Fibroblast of lung (primary cell): ENCODE measurements at regions not wholly inside any gene's neighbourhood (a gene's known extent, or its start where the extent isn't known, plus 50 kb on each side); places are given as distances from the start of the nearest gene placed in this dataset.

Experiments
- DNase-seq, 2 donors: peaks; one replicate each; pipeline versions ENCODE4 v3.0.0 to v3.0.0-alpha.2; 2010; ENCODE audit warnings: low read depth in 2 of 2
- H2AFZ ChIP-seq: 2 replicates; pipeline ENCODE4 v1.5.1; 2012; ENCODE audit warnings: low read length, control low read depth, inconsistent platforms
- H3K27ac ChIP-seq: 2 replicates; pipeline ENCODE4 v1.5.1; 2011; ENCODE audit warnings: low read length, control low read depth; ENCODE audit not compliant: insufficient read depth
- H3K27me3 ChIP-seq: 2 replicates; pipeline ENCODE4 v1.5.1; 2011; ENCODE audit warnings: mild to moderate bottlenecking, low read length; ENCODE audit not compliant: control insufficient read depth, insufficient read depth
- H3K36me3 ChIP-seq: 2 replicates; pipeline ENCODE4 v1.5.1; 2011; ENCODE audit warnings: low read length; ENCODE audit not compliant: control insufficient read depth, insufficient read depth
- H3K4me1 ChIP-seq: 2 replicates; pipeline ENCODE4 v1.5.1; 2011; ENCODE audit warnings: low read length; ENCODE audit not compliant: control insufficient read depth, insufficient read depth; ENCODE audit errors: extremely low read depth
- H3K4me2 ChIP-seq: 2 replicates; pipeline ENCODE4 v1.5.1; 2011; ENCODE audit warnings: low read length, control low read depth; ENCODE audit not compliant: insufficient read depth; ENCODE audit errors: extremely low read depth
- H3K4me3 ChIP-seq, 4 experiments: fragments of 200-600 bp in 1 of 4; sonication (generic) in 1 of 4; replicated peaks in 1 of 4; 2 replicates each; pipeline ENCODE4 v1.5.1; 2011 to 2016; ENCODE audit warnings: low read length in 4 of 4, low read depth in 3 of 4, mild to moderate bottlenecking in 3 of 4, control low read depth in 2 of 4, inconsistent platforms in 1 of 4, mixed read lengths in 1 of 4; ENCODE audit not compliant: insufficient read depth in 1 of 4; ENCODE audit errors: control extremely low read depth in 1 of 4
- H3K79me2 ChIP-seq: 2 replicates; pipeline ENCODE4 v1.5.1; 2012; ENCODE audit warnings: mild to moderate bottlenecking, low read length, inconsistent platforms; ENCODE audit not compliant: control insufficient read depth, insufficient read depth
- H3K9ac ChIP-seq: 2 replicates; pipeline ENCODE4 v1.5.1; 2011; ENCODE audit warnings: mild to moderate bottlenecking, low read length, control low read depth; ENCODE audit not compliant: insufficient read depth
- H3K9me3 ChIP-seq: 2 replicates; pipeline ENCODE4 v1.5.1; 2012; ENCODE audit warnings: low read depth, low read length; ENCODE audit not compliant: control insufficient read depth, insufficient read depth
- H4K20me1 ChIP-seq: 2 replicates; pipeline ENCODE4 v1.5.1; 2011; ENCODE audit warnings: low read length; ENCODE audit not compliant: control insufficient read depth, insufficient read depth; ENCODE audit errors: extremely low read depth
- EZH2 ChIP-seq: IDR thresholded peaks from 2 replicates; pipeline ENCODE4 v1.5.1; 2012; ENCODE audit warnings: low read length, control low read depth, mild to moderate bottlenecking; ENCODE audit errors: missing control alignments
- TF ChIP-seq, protein P1 (sequence below), 2 donors: IDR thresholded peaks in 1 of 2; conservative IDR thresholded peaks in 1 of 2; 1 replicate in 1 of 2; 2 replicates in 1 of 2; pipeline ENCODE4 v1.5.1; 2011 to 2012; ENCODE audit warnings: low read length in 2 of 2, control low read depth in 1 of 2, inconsistent platforms in 1 of 2, low read depth in 1 of 2, mild to moderate bottlenecking in 1 of 2

DNA sequence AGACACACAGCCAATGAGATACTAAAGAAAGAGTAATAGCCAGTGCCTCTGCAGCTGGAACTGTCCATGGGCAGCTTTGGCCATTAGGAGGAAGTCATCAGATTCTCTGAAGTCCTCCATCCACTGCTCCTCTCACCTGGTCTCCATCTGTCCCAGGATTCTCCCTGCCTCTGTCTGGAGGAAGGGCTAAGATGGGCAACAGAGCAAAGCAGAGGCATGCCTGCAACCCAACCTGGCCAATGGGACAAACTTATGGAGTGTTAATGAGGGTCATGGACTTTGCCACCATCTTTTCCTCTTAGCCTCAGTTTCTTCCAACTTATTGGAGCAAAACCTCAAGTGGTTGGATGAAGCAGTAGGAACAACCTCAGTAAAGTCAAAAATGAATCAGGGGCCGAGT, 91.5 kb upstream of the SIX3 start:
- H3K9ac ChIP-seq, result no peak overlapping the region
- peaks cover 13% of the 10 kb centered on the region for H3K27me3 ChIP-seq
- no peaks in the 10 kb centered on the region for H3K79me2 ChIP-seq
- H4K20me1 ChIP-seq, result no peaks in the 10 kb centered on the region
- DNase-seq, result no peak
- no peak overlapping the region for H3K4me2 ChIP-seq
- H3K27ac ChIP-seq, result no peak overlapping the region
- H3K36me3 ChIP-seq, result no peaks in the 10 kb centered on the region
- TF ChIP-seq, protein P1, sequence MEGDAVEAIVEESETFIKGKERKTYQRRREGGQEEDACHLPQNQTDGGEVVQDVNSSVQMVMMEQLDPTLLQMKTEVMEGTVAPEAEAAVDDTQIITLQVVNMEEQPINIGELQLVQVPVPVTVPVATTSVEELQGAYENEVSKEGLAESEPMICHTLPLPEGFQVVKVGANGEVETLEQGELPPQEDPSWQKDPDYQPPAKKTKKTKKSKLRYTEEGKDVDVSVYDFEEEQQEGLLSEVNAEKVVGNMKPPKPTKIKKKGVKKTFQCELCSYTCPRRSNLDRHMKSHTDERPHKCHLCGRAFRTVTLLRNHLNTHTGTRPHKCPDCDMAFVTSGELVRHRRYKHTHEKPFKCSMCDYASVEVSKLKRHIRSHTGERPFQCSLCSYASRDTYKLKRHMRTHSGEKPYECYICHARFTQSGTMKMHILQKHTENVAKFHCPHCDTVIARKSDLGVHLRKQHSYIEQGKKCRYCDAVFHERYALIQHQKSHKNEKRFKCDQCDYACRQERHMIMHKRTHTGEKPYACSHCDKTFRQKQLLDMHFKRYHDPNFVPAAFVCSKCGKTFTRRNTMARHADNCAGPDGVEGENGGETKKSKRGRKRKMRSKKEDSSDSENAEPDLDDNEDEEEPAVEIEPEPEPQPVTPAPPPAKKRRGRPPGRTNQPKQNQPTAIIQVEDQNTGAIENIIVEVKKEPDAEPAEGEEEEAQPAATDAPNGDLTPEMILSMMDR (conservative IDR thresholded peaks at IDR 0.05 in 1 of 2, IDR thresholded peaks at IDR 0.05 in 1 of 2; ENCODE audit: low read depth in 1 of 2, low read length in 2 of 2), result no peak
- TF ChIP-seq EZH2, result no peak
- no peak overlapping the region for H2AFZ ChIP-seq
- H3K4me3 ChIP-seq, result no peak overlapping the region
- no peaks in the 10 kb centered on the region for H3K4me1 ChIP-seq
- no peaks in the 10 kb centered on the region for H3K9me3 ChIP-seq

- H3K9me3 ChIP-seq, result no peaks in the 10 kb centered on the region
- TF ChIP-seq EZH2, result no peak
- TF ChIP-seq, protein P1 (conservative IDR thresholded peaks at IDR 0.05 in 1 of 2, IDR thresholded peaks at IDR 0.05 in 1 of 2; ENCODE audit: low read depth in 1 of 2, low read length in 2 of 2), result no peak
- no peaks in the 10 kb centered on the region for H3K36me3 ChIP-seq
- no peak overlapping the region for H3K9ac ChIP-seq
- peaks cover 13% of the 10 kb centered on the region for H3K27me3 ChIP-seq
- no peak overlapping the region for H3K27ac ChIP-seq
- H3K79me2 ChIP-seq, result no peaks in the 10 kb centered on the region
- H3K4me2 ChIP-seq, result no peak overlapping the region
- no peaks in the 10 kb centered on the region for H4K20me1 ChIP-seq
- H2AFZ ChIP-seq, result no peak overlapping the region
- DNase-seq, result no peak
- H3K4me1 ChIP-seq, result no peaks in the 10 kb centered on the region
- no peak overlapping the region for H3K4me3 ChIP-seq
These were observed 90.0 kb upstream of the SIX3 start for GRCh38 chr2:44851518-44851917.

GRCh38 chr2:44852594-44852993, 88.9 kb upstream of the SIX3 start:
- Histone ChIP-seq H3K27ac (no peak overlapping the region), H3K4me3 (no peak overlapping the region), H3K36me3 (no peaks in the 10 kb centered on the region), H4K20me1 (no peaks in the 10 kb centered on the region), H3K79me2 (no peaks in the 10 kb centered on the region), H3K9me3 (no peaks in the 10 kb centered on the region), H3K4me1 (no peaks in the 10 kb centered on the region), H2AFZ (no peak overlapping the region), H3K4me2 (no peak overlapping the region), H3K27me3 (peaks cover 13% of the 10 kb centered on the region), H3K9ac (no peak overlapping the region)
- TF ChIP-seq EZH2, result no peak
- TF ChIP-seq, protein P1 (conservative IDR thresholded peaks at IDR 0.05 in 1 of 2, IDR thresholded peaks at IDR 0.05 in 1 of 2; ENCODE audit: low read depth in 1 of 2, low read length in 2 of 2), result no peak
- DNase-seq, result no peak
